Thyroid gland (tissue), 4 donors: ENCODE measurements at regions not wholly inside any gene's neighbourhood (a gene's known extent, or its start where the extent isn't known, plus 50 kb on each side); places are given as distances from the start of the nearest gene placed in this dataset.

Source experiments
- DNase-seq, 2 donors: peaks; one replicate each; pipeline ENCODE4 v3.0.0-alpha.2; 2019
- H3K27ac ChIP-seq, 3 donors: fragments of 200-600 bp; sonication (generic); 1 replicate in 2 of 3; 2 replicates in 1 of 3; pipeline ENCODE4 v1.5.1; 2016 to 2019; ENCODE audit warnings: mild to moderate bottlenecking in 1 of 3, moderate library complexity in 1 of 3
- H3K27me3 ChIP-seq: fragments of 200-600 bp; sonication (generic); one replicate; pipeline ENCODE4 v1.5.1; 2019
- H3K36me3 ChIP-seq, 2 donors: fragments of 200-600 bp; sonication (generic); one replicate each; pipeline ENCODE4 v1.5.1; 2016 to 2019
- H3K4me1 ChIP-seq, 2 donors: fragments of 200-600 bp; sonication (generic); one replicate each; pipeline ENCODE4 v1.5.1; 2017 to 2019
- H3K4me3 ChIP-seq, 3 donors: fragments of 200-600 bp; sonication (generic); replicated peaks in 1 of 3; 1 replicate in 2 of 3; 2 replicates in 1 of 3; pipeline ENCODE4 v1.5.1; 2016; ENCODE audit warnings: mild to moderate bottlenecking in 1 of 3
- H3K9me3 ChIP-seq: fragments of 200-600 bp; sonication (generic); one replicate; pipeline ENCODE4 v1.5.1; 2017
- CTCF ChIP-seq, 6 experiments: fragments of 200-600 bp in 3 of 6; fragments of 450-650 bp in 3 of 6; sonication (generic) in 3 of 6; IDR thresholded peaks; one replicate each; pipeline ENCODE4 v1.5.1; 2016 to 2019; ENCODE audit warnings: antibody characterized with exemption in 6 of 6, mild to moderate bottlenecking in 2 of 6, inconsistent platforms in 1 of 6, moderate library complexity in 1 of 6
- POLR2A ChIP-seq, 2 donors: fragments of 450-650 bp; IDR thresholded peaks; one replicate each; pipeline ENCODE4 v1.6.1; 2017; ENCODE audit warnings: antibody characterized with exemption in 2 of 2, mild to moderate bottlenecking in 2 of 2, moderate library complexity in 1 of 2
- WGBS, 2 donors: methylation state at CpG; one replicate each; pipeline ENCODE4 v1.1.5; 2017; 5-methylcytosine and 5-hydroxymethylcytosine counted together
- intact Hi-C: fragments of 100-400 bp; cut with DNase I; formaldehyde crosslinking; loops from one replicate; pipeline ENCODE4 v1.15.1; 2023

- 84 to 86% methylated on average over 2 of the region's 2 CpGs for WGBS, 2 donors
- Histone ChIP-seq H3K36me3 (no peaks in the 10 kb centered on the region), H3K9me3 (no peaks in the 10 kb centered on the region), H3K27me3 (no peaks in the 10 kb centered on the region), H3K27ac (no peak overlapping the region), H3K4me1 (no peaks in the 10 kb centered on the region), H3K4me3 (no peak overlapping the region)
- DNase-seq, result no peak
- TF ChIP-seq POLR2A (IDR thresholded peaks at IDR 0.05) (no peak), CTCF (IDR thresholded peaks at IDR 0.05) (no peak)
- intact Hi-C loops, result no loop called here
Observed at GRCh38 chr11:32026766-32027165, 64.1 kb upstream of the RCN1 start.

- H3K9me3 ChIP-seq, result no peaks in the 10 kb centered on the region
- intact Hi-C loops, result no loop called here
- H3K36me3 ChIP-seq, result no peaks in the 10 kb centered on the region
- DNase-seq, result no peak
- no peak overlapping the region for H3K27ac ChIP-seq
- no peaks in the 10 kb centered on the region for H3K27me3 ChIP-seq
- H3K4me1 ChIP-seq, result no peaks in the 10 kb centered on the region
- TF ChIP-seq POLR2A (IDR thresholded peaks at IDR 0.05), result no peak
- TF ChIP-seq CTCF (IDR thresholded peaks at IDR 0.05), result no peak
- WGBS, 2 donors, result 93 to 94% methylated on average over 2 of the region's 2 CpGs
- no peak overlapping the region for H3K4me3 ChIP-seq
Observed at GRCh38 chr11:32024948-32025347, 65.9 kb upstream of the RCN1 start.

GRCh38 chr11:32023370-32024305 is 67.2 kb upstream of the RCN1 start:
- Histone ChIP-seq H3K4me3 (no peak overlapping the region), H3K36me3 (no peaks in the 10 kb centered on the region), H3K4me1 (no peaks in the 10 kb centered on the region), H3K27ac (no peak overlapping the region), H3K9me3 (no peaks in the 10 kb centered on the region), H3K27me3 (no peaks in the 10 kb centered on the region)
- no peak for DNase-seq
- TF ChIP-seq CTCF (IDR thresholded peaks at IDR 0.05), result no peak
- no peak for TF ChIP-seq POLR2A (IDR thresholded peaks at IDR 0.05)
- intact Hi-C loops, result no loop called here
- WGBS, 2 donors, result 66 to 74% methylated on average over 11 of the region's 11 CpGs

- no peak for TF ChIP-seq CTCF (IDR thresholded peaks at IDR 0.05)
- TF ChIP-seq POLR2A (IDR thresholded peaks at IDR 0.05), result no peak
- H3K36me3 ChIP-seq, result no peaks in the 10 kb centered on the region
- WGBS, 2 donors, result 86 to 94% methylated on average over 2 of the region's 2 CpGs
- no peaks in the 10 kb centered on the region for H3K27me3 ChIP-seq
- no peak overlapping the region for H3K4me3 ChIP-seq
- H3K27ac ChIP-seq, result no peak overlapping the region
- H3K4me1 ChIP-seq, result no peaks in the 10 kb centered on the region
- DNase-seq, result no peak
- no peaks in the 10 kb centered on the region for H3K9me3 ChIP-seq
- intact Hi-C loops, result no loop called here
Observed at GRCh38 chr11:32018672-32019071, 72.2 kb upstream of the RCN1 start.

GRCh38 chr11:32016111-32016510 is 74.8 kb upstream of the RCN1 start:
- H3K27ac ChIP-seq, result no peak overlapping the region
- no peaks in the 10 kb centered on the region for H3K36me3 ChIP-seq
- 63 to 66% methylated on average over 2 of the region's 2 CpGs for WGBS, 2 donors
- no peaks in the 10 kb centered on the region for H3K27me3 ChIP-seq
- DNase-seq, result no peak
- H3K4me1 ChIP-seq, result no peaks in the 10 kb centered on the region
- no peaks in the 10 kb centered on the region for H3K9me3 ChIP-seq
- intact Hi-C loops, result no loop called here
- no peak for TF ChIP-seq CTCF (IDR thresholded peaks at IDR 0.05)
- TF ChIP-seq POLR2A (IDR thresholded peaks at IDR 0.05), result no peak
- H3K4me3 ChIP-seq, result no peak overlapping the region
